ENCODE measurements at regions not wholly inside any gene's neighbourhood (a gene's known extent, or its start where the extent isn't known, plus 50 kb on each side); places are given as distances from the start of the nearest gene placed in this dataset.

DNA sequence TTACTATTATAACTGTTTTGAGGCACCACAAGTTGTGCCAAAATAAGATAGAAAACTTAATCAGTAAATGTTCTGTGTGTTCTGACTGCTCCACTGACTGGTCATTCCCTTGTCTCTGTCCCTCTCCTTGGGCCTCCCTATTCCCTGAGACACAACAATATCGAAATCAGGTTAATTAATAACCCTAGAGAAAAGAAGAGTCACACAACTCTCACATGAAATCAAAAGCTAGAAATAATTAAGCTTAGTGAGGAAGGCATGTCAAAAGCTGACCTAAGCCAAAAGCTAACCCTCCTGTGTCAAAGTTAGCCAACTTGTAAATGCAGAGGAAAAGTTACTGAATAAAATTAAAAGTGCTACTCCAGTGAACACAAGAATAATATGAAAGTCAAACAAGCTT is 53.8 kb upstream of the CCDC196 start:
- Histone ChIP-seq H3K4me3 (ENCODE audit: low read depth, low read length) (no peak overlapping the region), H3K27me3 (ENCODE audit: control insufficient read depth, insufficient read depth, low read length) (no peaks in the 10 kb centered on the region), H3K36me3 (ENCODE audit: control insufficient read depth, insufficient read depth, low read length) (no peaks in the 10 kb centered on the region)
- FAIRE-seq (no peak), DNase-seq (ENCODE audit: low read depth) (no peak)
- TF ChIP-seq, protein P1, sequence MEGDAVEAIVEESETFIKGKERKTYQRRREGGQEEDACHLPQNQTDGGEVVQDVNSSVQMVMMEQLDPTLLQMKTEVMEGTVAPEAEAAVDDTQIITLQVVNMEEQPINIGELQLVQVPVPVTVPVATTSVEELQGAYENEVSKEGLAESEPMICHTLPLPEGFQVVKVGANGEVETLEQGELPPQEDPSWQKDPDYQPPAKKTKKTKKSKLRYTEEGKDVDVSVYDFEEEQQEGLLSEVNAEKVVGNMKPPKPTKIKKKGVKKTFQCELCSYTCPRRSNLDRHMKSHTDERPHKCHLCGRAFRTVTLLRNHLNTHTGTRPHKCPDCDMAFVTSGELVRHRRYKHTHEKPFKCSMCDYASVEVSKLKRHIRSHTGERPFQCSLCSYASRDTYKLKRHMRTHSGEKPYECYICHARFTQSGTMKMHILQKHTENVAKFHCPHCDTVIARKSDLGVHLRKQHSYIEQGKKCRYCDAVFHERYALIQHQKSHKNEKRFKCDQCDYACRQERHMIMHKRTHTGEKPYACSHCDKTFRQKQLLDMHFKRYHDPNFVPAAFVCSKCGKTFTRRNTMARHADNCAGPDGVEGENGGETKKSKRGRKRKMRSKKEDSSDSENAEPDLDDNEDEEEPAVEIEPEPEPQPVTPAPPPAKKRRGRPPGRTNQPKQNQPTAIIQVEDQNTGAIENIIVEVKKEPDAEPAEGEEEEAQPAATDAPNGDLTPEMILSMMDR (IDR thresholded peaks at IDR 0.05; ENCODE audit: insufficient read depth, low read length, severe bottlenecking), result no peak

DNA sequence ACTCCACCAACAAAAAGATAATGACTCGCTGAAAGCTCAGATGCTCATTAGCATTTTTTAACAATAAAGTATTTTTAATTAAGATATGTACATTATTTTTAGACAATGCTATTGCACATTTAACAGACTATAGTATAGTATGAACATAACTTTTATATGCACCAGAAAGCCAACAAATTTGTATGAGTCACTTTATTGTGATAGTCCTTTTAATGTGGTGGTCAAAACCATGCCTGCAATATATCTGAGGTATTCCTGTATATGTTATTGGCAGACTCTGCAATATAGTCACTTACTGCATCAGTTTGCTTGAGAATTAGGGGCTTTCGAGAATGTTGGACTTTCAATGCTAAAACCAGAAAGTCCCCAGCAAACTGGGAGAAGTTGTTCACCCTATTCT is 51.7 kb upstream of the CCDC196 start:
- DNase-seq (ENCODE audit: low read depth) (no peak), FAIRE-seq (no peak)
- TF ChIP-seq, protein P1 (IDR thresholded peaks at IDR 0.05; ENCODE audit: insufficient read depth, low read length, severe bottlenecking), result no peak
- Histone ChIP-seq H3K4me3 (ENCODE audit: low read depth, low read length) (no peak overlapping the region), H3K27me3 (ENCODE audit: control insufficient read depth, insufficient read depth, low read length) (no peaks in the 10 kb centered on the region), H3K36me3 (ENCODE audit: control insufficient read depth, insufficient read depth, low read length) (no peaks in the 10 kb centered on the region)

DNA sequence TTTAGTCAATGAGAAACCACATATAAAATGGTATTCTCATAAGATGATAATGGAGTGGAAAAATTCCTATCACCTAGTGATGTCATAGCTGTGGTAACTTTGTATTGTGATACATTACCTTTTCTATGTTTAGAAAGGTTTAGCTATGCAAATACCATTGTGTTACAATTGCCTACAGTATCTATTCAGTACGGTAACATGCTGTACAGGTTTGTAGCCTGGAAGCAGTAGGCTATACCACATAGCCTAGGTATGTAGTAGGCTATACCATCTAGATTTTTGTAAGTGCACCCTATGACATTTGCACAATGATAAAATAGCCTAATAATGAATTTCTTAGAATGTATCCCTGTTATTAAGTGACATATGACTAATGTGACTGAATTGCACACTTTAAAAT is 50.5 kb upstream of the CCDC196 start:
- no peaks in the 10 kb centered on the region for H3K27me3 ChIP-seq (ENCODE audit: control insufficient read depth, insufficient read depth, low read length)
- TF ChIP-seq, protein P1 (IDR thresholded peaks at IDR 0.05; ENCODE audit: insufficient read depth, low read length, severe bottlenecking), result no peak
- no peak overlapping the region for H3K4me3 ChIP-seq (ENCODE audit: low read depth, low read length)
- FAIRE-seq, result no peak
- DNase-seq (ENCODE audit: low read depth), result no peak
- no peaks in the 10 kb centered on the region for H3K36me3 ChIP-seq (ENCODE audit: control insufficient read depth, insufficient read depth, low read length)

Data from bronchial epithelial cell (primary cell).